Neural cell (in vitro differentiated cells): ENCODE measurements at regions not wholly inside any gene's neighbourhood (a gene's known extent, or its start where the extent isn't known, plus 50 kb on each side); places are given as distances from the start of the nearest gene placed in this dataset.

Source experiments
- H2AFZ ChIP-seq: fragments of 200-600, 300-800 bp; sonication (generic), shearing (Covaris generic); 2 replicates; pipeline ENCODE4 v1.6.0; 2014; ENCODE audit warnings: low read depth, mild to moderate bottlenecking, antibody characterized with exemption, low read length, moderate library complexity
- H3F3A ChIP-seq: fragments of 200-600 bp; shearing (Covaris generic); 2 replicates; pipeline ENCODE4 v1.6.1; 2016; ENCODE audit warnings: mild to moderate bottlenecking, moderate library complexity, mixed read lengths, antibody characterized with exemption, low read length; ENCODE audit not compliant: insufficient read depth, poor library complexity, severe bottlenecking
- H3K27ac ChIP-seq: fragments of 200-600, 300-800 bp; sonication (generic), shearing (Covaris generic); 2 replicates; pipeline ENCODE4 v1.5.1; 2014; ENCODE audit warnings: mild to moderate bottlenecking, low read length, moderate library complexity
- H3K27me3 ChIP-seq: fragments of 300-800, 200-600 bp; sonication (generic), shearing (Covaris generic); 2 replicates; pipeline ENCODE4 v1.6.0; 2014; ENCODE audit warnings: mild to moderate bottlenecking, low read depth, low read length, moderate library complexity; ENCODE audit not compliant: insufficient read depth
- H3K36me3 ChIP-seq: fragments of 300-800, 200-600 bp; sonication (generic), shearing (Covaris generic); 2 replicates; pipeline ENCODE4 v1.5.1; 2014; ENCODE audit warnings: mild to moderate bottlenecking, antibody characterized with exemption, low read length, moderate library complexity; ENCODE audit not compliant: insufficient read depth
- H3K4me2 ChIP-seq: fragments of 300-800, 200-600 bp; sonication (generic), shearing (Covaris generic); 2 replicates; pipeline ENCODE4 v1.6.0; 2014; ENCODE audit warnings: mild to moderate bottlenecking, low read length
- H3K4me3 ChIP-seq: fragments of 300-800, 200-600 bp; sonication (generic), shearing (Covaris generic); 2 replicates; pipeline ENCODE4 v1.5.1; 2014; ENCODE audit warnings: mild to moderate bottlenecking, low read length, moderate library complexity
- H3K79me2 ChIP-seq: fragments of 200-600 bp; shearing (Covaris generic); replicated peaks from 2 replicates; pipeline ENCODE4 v1.6.0; 2014; ENCODE audit warnings: mild to moderate bottlenecking, low read length, moderate library complexity; ENCODE audit not compliant: insufficient read depth
- H3K9ac ChIP-seq: fragments of 300-800, 200-600 bp; sonication (generic), shearing (Covaris generic); 2 replicates; pipeline ENCODE4 v1.6.1; 2016; ENCODE audit warnings: mild to moderate bottlenecking, low read length, mixed read lengths
- H3K9me2 ChIP-seq: fragments of 200-600 bp; shearing (Covaris generic); 2 replicates; pipeline ENCODE4 v1.6.1; 2016; ENCODE audit warnings: mild to moderate bottlenecking, low read length, mixed read lengths; ENCODE audit not compliant: insufficient read depth
- H3K9me3 ChIP-seq: fragments of 200-600, 300-800 bp; sonication (generic), shearing (Covaris generic); 2 replicates; pipeline ENCODE4 v1.6.1; 2016; ENCODE audit warnings: mild to moderate bottlenecking, mixed run types, low read length, moderate library complexity, mixed read lengths
- H4K20me1 ChIP-seq: fragments of 200-600 bp; shearing (Covaris generic); 2 replicates; pipeline ENCODE4 v1.6.1; 2016; ENCODE audit warnings: mild to moderate bottlenecking, mixed run types; ENCODE audit not compliant: insufficient read depth
- CTCF ChIP-seq: fragments of 450-650 bp; IDR thresholded peaks from 2 replicates; pipeline ENCODE4 v1.5.1; 2014; ENCODE audit warnings: antibody characterized with exemption, mild to moderate bottlenecking, moderate library complexity; ENCODE audit not compliant: poor library complexity, severe bottlenecking
- EP300 ChIP-seq: fragments of 450-650 bp; conservative IDR thresholded peaks from 2 replicates; pipeline ENCODE4 v1.6.1; 2014; ENCODE audit warnings: antibody characterized with exemption, mild to moderate bottlenecking, moderate library complexity; ENCODE audit not compliant: poor library complexity, severe bottlenecking
- EZH2 ChIP-seq: fragments of 200-600, 300-800 bp; shearing (Covaris generic), sonication (generic); IDR thresholded peaks from 2 replicates; pipeline ENCODE4 v1.6.1; 2014; ENCODE audit warnings: antibody characterized with exemption, low read length, borderline replicate concordance, mild to moderate bottlenecking; ENCODE audit not compliant: insufficient read depth, poor library complexity, severe bottlenecking
- MXI1 ChIP-seq: fragments of 450-650 bp; conservative IDR thresholded peaks from 2 replicates; pipeline ENCODE4 v1.6.1; 2014; ENCODE audit warnings: antibody characterized with exemption, mild to moderate bottlenecking; ENCODE audit not compliant: poor library complexity, severe bottlenecking
- POLR2AphosphoS5 ChIP-seq: IDR thresholded peaks from 2 replicates; pipeline ENCODE4 v1.6.1; 2012
- RAD21 ChIP-seq: fragments of 450-650 bp; conservative IDR thresholded peaks from 2 replicates; pipeline ENCODE4 v1.6.1; 2014; ENCODE audit warnings: antibody characterized with exemption, mild to moderate bottlenecking, moderate library complexity
- REST ChIP-seq: IDR thresholded peaks from 2 replicates; pipeline ENCODE4 v1.6.1; 2012; ENCODE audit warnings: borderline replicate concordance
- SMC3 ChIP-seq: fragments of 450-650 bp; conservative IDR thresholded peaks from 2 replicates; pipeline ENCODE4 v1.6.1; 2014; ENCODE audit warnings: antibody characterized with exemption, mild to moderate bottlenecking, moderate library complexity; ENCODE audit not compliant: poor library complexity
- TAF1 ChIP-seq: IDR thresholded peaks from 2 replicates; pipeline ENCODE4 v1.6.1; 2012; ENCODE audit warnings: low read depth

GRCh38 chr1:55536545-55536865 lies 321.3 kb upstream of the USP24 start:
- Histone ChIP-seq H3K4me3 (no peak overlapping the region), H3K27me3 (no peaks in the 10 kb centered on the region), H2AFZ (no peak overlapping the region), H3K4me2 (no peak overlapping the region), H3K36me3 (no peaks in the 10 kb centered on the region), H3K9me2 (no peaks in the 10 kb centered on the region), H3K27ac (no peak overlapping the region), H4K20me1 (no peaks in the 10 kb centered on the region), H3K79me2 (no peaks in the 10 kb centered on the region), H3K9ac (no peak overlapping the region), H3F3A (no peaks in the 10 kb centered on the region), H3K9me3 (no peaks in the 10 kb centered on the region)
- no peak for TF ChIP-seq EZH2
- no peak for TF ChIP-seq TAF1
- TF ChIP-seq POLR2AphosphoS5: no peak
- no peak for TF ChIP-seq CTCF
- no peak for TF ChIP-seq MXI1
- no peak for TF ChIP-seq EP300
- TF ChIP-seq RAD21: no peak
- TF ChIP-seq REST: no peak
- no peak for TF ChIP-seq SMC3

GRCh38 chr1:55535724-55536544 lies 320.8 kb upstream of the USP24 start:
- Histone ChIP-seq H3K4me2 (no peak overlapping the region), H2AFZ (no peak overlapping the region)

More at GRCh38 chr1:55535724-55536544, 320.8 kb upstream of the USP24 start:
- no peaks in the 10 kb centered on the region for H3K9me3 ChIP-seq
- H3K36me3 ChIP-seq: no peaks in the 10 kb centered on the region
- no peak overlapping the region for H3K9ac ChIP-seq
- no peaks in the 10 kb centered on the region for H3K27me3 ChIP-seq
- no peak for TF ChIP-seq EP300
- TF ChIP-seq POLR2AphosphoS5: no peak
- no peak for TF ChIP-seq CTCF
- TF ChIP-seq EZH2: no peak
- no peak for TF ChIP-seq MXI1
- no peak for TF ChIP-seq RAD21
- TF ChIP-seq TAF1: no peak
- TF ChIP-seq SMC3: no peak
- no peak for TF ChIP-seq REST
- H3F3A ChIP-seq: no peaks in the 10 kb centered on the region
- H3K9me2 ChIP-seq: no peaks in the 10 kb centered on the region
- H4K20me1 ChIP-seq: no peaks in the 10 kb centered on the region
- H3K79me2 ChIP-seq: no peaks in the 10 kb centered on the region
- H3K27ac ChIP-seq: no peak overlapping the region
- H3K4me3 ChIP-seq: no peak overlapping the region
